MM.1S (cell line): ENCODE measurements at regions not wholly inside any gene's neighbourhood (a gene's known extent, or its start where the extent isn't known, plus 50 kb on each side); places are given as distances from the start of the nearest gene placed in this dataset.

Experiments
- EZH2 ChIP-seq: fragments of 300-600 bp; sonication (generic); optimal IDR thresholded peaks from 2 replicates; pipeline ENCODE3; 2017; ENCODE audit warnings: low read depth, mild to moderate bottlenecking, antibody characterized with exemption, low read length, mixed read lengths
- EZH2phosphoT487 ChIP-seq: fragments of 300-600 bp; sonication (generic); IDR thresholded peaks from 2 replicates; pipeline ENCODE4 v1.6.1; 2018; ENCODE audit warnings: antibody characterized with exemption, low read length
- TF ChIP-seq, protein P1 (sequence below): fragments of 300-600 bp; sonication (generic); IDR thresholded peaks from 2 replicates; pipeline ENCODE4 v1.5.1; 2016; ENCODE audit warnings: antibody characterized with exemption, low read length, mixed read lengths

DNA sequence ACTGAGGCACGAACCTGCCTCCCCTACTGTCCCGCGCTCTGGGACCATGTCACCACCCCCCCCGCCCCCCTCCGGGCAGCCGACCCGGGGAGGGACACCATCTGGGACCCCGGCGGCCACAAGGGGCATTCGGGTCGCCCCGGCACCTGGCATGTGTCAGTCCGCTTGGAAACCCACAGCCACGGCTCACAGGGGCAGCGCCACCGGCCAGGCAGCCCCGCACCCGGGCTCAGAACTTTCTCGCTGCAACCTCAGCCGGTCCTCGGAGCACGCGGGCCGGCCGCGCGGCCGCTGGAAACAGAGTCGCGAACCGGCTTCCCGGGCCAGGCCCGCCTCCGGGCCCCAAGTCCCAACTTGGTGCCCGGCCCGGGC lies 159.9 kb upstream of the GRK3 start:
- TF ChIP-seq, protein P1, sequence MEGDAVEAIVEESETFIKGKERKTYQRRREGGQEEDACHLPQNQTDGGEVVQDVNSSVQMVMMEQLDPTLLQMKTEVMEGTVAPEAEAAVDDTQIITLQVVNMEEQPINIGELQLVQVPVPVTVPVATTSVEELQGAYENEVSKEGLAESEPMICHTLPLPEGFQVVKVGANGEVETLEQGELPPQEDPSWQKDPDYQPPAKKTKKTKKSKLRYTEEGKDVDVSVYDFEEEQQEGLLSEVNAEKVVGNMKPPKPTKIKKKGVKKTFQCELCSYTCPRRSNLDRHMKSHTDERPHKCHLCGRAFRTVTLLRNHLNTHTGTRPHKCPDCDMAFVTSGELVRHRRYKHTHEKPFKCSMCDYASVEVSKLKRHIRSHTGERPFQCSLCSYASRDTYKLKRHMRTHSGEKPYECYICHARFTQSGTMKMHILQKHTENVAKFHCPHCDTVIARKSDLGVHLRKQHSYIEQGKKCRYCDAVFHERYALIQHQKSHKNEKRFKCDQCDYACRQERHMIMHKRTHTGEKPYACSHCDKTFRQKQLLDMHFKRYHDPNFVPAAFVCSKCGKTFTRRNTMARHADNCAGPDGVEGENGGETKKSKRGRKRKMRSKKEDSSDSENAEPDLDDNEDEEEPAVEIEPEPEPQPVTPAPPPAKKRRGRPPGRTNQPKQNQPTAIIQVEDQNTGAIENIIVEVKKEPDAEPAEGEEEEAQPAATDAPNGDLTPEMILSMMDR = no peak
- TF ChIP-seq EZH2 = no peak
- no peak for TF ChIP-seq EZH2phosphoT487
